Renal cortical epithelial cell (primary cell): ENCODE measurements at regions not wholly inside any gene's neighbourhood (a gene's known extent, or its start where the extent isn't known, plus 50 kb on each side); places are given as distances from the start of the nearest gene placed in this dataset.

Experiments
- DNase-seq: peaks from one replicate; pipeline ENCODE4 v3.0.0-alpha.2; 2011; ENCODE audit warnings: low read depth

GRCh38 chr15:100810831-100811230 lies 68.8 kb upstream of the ALDH1A3 start:
- DNase-seq, result no peak

GRCh38 chr15:100812802-100813201 lies 66.8 kb upstream of the ALDH1A3 start:
- no peak for DNase-seq

- DNase-seq, result no peak
Measured at GRCh38 chr15:100818927-100819326, 60.7 kb upstream of the ALDH1A3 start.

- DNase-seq, result no peak
Measured at GRCh38 chr15:100820528-100820927, 59.1 kb upstream of the ALDH1A3 start.

- no peak for DNase-seq
Measured at GRCh38 chr15:100821327-100821726, 58.3 kb upstream of the ALDH1A3 start.

GRCh38 chr15:100824211-100824610 lies 55.4 kb upstream of the ALDH1A3 start:
- no peak for DNase-seq

GRCh38 chr15:100829457-100829856 lies 50.2 kb upstream of the ALDH1A3 start:
- DNase-seq, result no peak
